ENCODE measurements at regions not wholly inside any gene's neighbourhood (a gene's known extent, or its start where the extent isn't known, plus 50 kb on each side); places are given as distances from the start of the nearest gene placed in this dataset.

GRCh38 chr10:118913825-118914224 lies 115.7 kb upstream of the NANOS1 start:
- TF ChIP-seq CTCF (IDR thresholded peaks at IDR 0.05; ENCODE audit: unreplicated experiment in 3 of 3) = no peak
- H3K27me3 Mint-ChIP-seq (ENCODE audit: low read depth) = no peaks in the 10 kb centered on the region
- H3K4me3 Mint-ChIP-seq = no peak overlapping the region
- H3K4me1 Mint-ChIP-seq = peaks cover 34% of the 10 kb centered on the region
- H3K36me3 Mint-ChIP-seq (ENCODE audit: low read depth) = no peaks in the 10 kb centered on the region
- no peak overlapping the region for H3K27ac Mint-ChIP-seq
- H3K9me3 Mint-ChIP-seq = no peaks in the 10 kb centered on the region

GRCh38 chr10:118914629-118915028 lies 114.9 kb upstream of the NANOS1 start:
- Mint-ChIP-seq H3K4me1 (peaks cover 30% of the 10 kb centered on the region), H3K27ac (peak overlapping the region in 2 of 3 experiments; percentile 2 to 53), H3K36me3 (ENCODE audit: low read depth) (no peaks in the 10 kb centered on the region), H3K9me3 (no peaks in the 10 kb centered on the region), H3K4me3 (peak overlapping the region in 1 of 3 experiments; percentile 26), H3K27me3 (ENCODE audit: low read depth) (no peaks in the 10 kb centered on the region)
- TF ChIP-seq CTCF (IDR thresholded peaks at IDR 0.05; ENCODE audit: unreplicated experiment in 3 of 3) = no peak

- Mint-ChIP-seq H3K4me3 (no peak overlapping the region), H3K4me1 (peaks cover 30% of the 10 kb centered on the region), H3K27ac (no peak overlapping the region), H3K9me3 (no peaks in the 10 kb centered on the region), H3K36me3 (ENCODE audit: low read depth) (no peaks in the 10 kb centered on the region), H3K27me3 (ENCODE audit: low read depth) (no peaks in the 10 kb centered on the region)
- TF ChIP-seq CTCF (IDR thresholded peaks at IDR 0.05; ENCODE audit: unreplicated experiment in 3 of 3) = no peak
Observed at GRCh38 chr10:118915161-118915560, 114.4 kb upstream of the NANOS1 start.

GRCh38 chr10:118916777-118917176 lies 112.7 kb upstream of the NANOS1 start:
- Mint-ChIP-seq H3K4me3 (no peak overlapping the region), H3K36me3 (ENCODE audit: low read depth) (no peaks in the 10 kb centered on the region), H3K4me1 (peaks cover 24% of the 10 kb centered on the region), H3K9me3 (no peaks in the 10 kb centered on the region), H3K27me3 (ENCODE audit: low read depth) (no peaks in the 10 kb centered on the region), H3K27ac (no peak overlapping the region)
- TF ChIP-seq CTCF (IDR thresholded peaks at IDR 0.05; ENCODE audit: unreplicated experiment in 3 of 3) = no peak

- no peak for TF ChIP-seq CTCF (IDR thresholded peaks at IDR 0.05; ENCODE audit: unreplicated experiment in 3 of 3)
- Mint-ChIP-seq H3K27me3 (ENCODE audit: low read depth) (no peaks in the 10 kb centered on the region), H3K4me1 (peaks cover 17% of the 10 kb centered on the region), H3K4me3 (no peak overlapping the region), H3K9me3 (no peaks in the 10 kb centered on the region), H3K36me3 (ENCODE audit: low read depth) (no peaks in the 10 kb centered on the region), H3K27ac (no peak overlapping the region)
Observed at GRCh38 chr10:118917701-118918100, 111.8 kb upstream of the NANOS1 start.

GRCh38 chr10:118918116-118918515 lies 111.4 kb upstream of the NANOS1 start:
- no peaks in the 10 kb centered on the region for H3K36me3 Mint-ChIP-seq (ENCODE audit: low read depth)
- H3K9me3 Mint-ChIP-seq = no peaks in the 10 kb centered on the region
- peaks cover 13% of the 10 kb centered on the region for H3K4me1 Mint-ChIP-seq
- no peak for TF ChIP-seq CTCF (IDR thresholded peaks at IDR 0.05; ENCODE audit: unreplicated experiment in 3 of 3)
- H3K27me3 Mint-ChIP-seq (ENCODE audit: low read depth) = no peaks in the 10 kb centered on the region
- no peak overlapping the region for H3K4me3 Mint-ChIP-seq
- H3K27ac Mint-ChIP-seq = no peak overlapping the region
